Frontal cortex (tissue), 1 donor: ENCODE measurements at regions not wholly inside any gene's neighbourhood (a gene's known extent, or its start where the extent isn't known, plus 50 kb on each side); places are given as distances from the start of the nearest gene placed in this dataset. TPM values are rescaled to one million over a fixed set of nuclear protein-coding genes. Genes with fewer than 3 reads are reported as not detected.

ENCODE experiments used
- small RNA-seq: library from RNA; depleted of rRNA; stranded (forward); fragments of <200 nt; gene quantifications from one replicate; pipeline ENCODE3, GENCODE V24; 2014

Small RNA genes lying in the stretch of these regions (small RNA-seq; reads per million reads assigned to genes)
- not detected for gene AL136313.1
